HL-60 (cell line): ENCODE measurements at regions not wholly inside any gene's neighbourhood (a gene's known extent, or its start where the extent isn't known, plus 50 kb on each side); places are given as distances from the start of the nearest gene placed in this dataset.

ENCODE experiments used
- GABPA ChIP-seq: IDR thresholded peaks from 2 replicates; pipeline ENCODE4 v1.6.1; 2012; ENCODE audit warnings: low read depth
- TF ChIP-seq, protein P1 (sequence below): IDR thresholded peaks from one replicate; pipeline ENCODE4 v1.5.1; 2011; ENCODE audit warnings: low read length, control low read depth, inconsistent platforms; ENCODE audit not compliant: insufficient read depth

DNA sequence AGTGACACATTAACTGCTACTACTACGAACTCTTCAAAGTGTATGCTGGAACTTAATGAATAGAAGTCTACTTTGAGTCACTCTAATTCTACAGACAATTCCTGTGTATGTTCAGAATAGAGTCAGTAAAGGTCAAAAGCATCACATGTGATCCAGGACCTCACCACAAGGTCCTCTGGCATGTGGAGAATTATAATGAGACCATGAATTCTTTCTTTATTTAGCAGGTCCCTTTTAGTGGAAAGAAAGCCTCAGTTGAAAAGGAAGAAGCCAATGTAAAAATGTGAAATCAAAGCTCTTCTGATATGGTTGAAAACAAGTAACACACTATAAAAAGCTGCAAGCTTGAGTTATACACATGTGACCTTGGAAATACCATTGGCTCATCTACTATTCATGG, 1612.1 kb upstream of the GOT2 start:
- TF ChIP-seq, protein P1, sequence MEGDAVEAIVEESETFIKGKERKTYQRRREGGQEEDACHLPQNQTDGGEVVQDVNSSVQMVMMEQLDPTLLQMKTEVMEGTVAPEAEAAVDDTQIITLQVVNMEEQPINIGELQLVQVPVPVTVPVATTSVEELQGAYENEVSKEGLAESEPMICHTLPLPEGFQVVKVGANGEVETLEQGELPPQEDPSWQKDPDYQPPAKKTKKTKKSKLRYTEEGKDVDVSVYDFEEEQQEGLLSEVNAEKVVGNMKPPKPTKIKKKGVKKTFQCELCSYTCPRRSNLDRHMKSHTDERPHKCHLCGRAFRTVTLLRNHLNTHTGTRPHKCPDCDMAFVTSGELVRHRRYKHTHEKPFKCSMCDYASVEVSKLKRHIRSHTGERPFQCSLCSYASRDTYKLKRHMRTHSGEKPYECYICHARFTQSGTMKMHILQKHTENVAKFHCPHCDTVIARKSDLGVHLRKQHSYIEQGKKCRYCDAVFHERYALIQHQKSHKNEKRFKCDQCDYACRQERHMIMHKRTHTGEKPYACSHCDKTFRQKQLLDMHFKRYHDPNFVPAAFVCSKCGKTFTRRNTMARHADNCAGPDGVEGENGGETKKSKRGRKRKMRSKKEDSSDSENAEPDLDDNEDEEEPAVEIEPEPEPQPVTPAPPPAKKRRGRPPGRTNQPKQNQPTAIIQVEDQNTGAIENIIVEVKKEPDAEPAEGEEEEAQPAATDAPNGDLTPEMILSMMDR, result no peak
- no peak for TF ChIP-seq GABPA
